ENCODE measurements at regions not wholly inside any gene's neighbourhood (a gene's known extent, or its start where the extent isn't known, plus 50 kb on each side); places are given as distances from the start of the nearest gene placed in this dataset.

DNA sequence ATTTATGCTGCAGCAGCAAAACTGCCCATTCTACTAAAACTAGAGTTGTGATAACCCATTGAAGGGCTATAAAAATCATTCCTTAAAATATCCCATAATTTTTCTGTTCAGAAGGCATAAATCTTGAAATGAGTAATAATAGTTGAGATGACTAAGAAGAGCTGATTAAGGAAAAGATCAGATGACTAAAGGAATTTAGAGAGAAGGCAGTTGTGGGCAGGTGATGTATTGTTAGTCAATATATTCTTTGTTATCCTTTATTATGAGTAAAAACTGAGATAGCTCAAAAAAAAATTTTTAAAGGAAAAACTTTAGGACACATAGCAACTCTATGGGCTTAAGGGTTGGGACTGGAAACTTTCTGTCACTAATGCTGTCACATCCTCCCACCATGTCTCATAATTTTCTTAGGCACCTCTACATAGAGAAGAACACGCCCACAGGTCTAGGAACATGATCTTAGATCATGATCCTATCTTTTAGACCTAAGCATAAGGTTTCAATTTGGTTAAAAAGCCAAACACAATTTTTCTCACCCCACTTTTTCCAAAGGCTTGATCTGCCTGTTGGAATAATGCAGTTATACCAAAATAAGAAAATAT, 597.5 kb upstream of the MEF2C start:
- H3K4me3 ChIP-seq (ENCODE audit: control insufficient read depth, low read depth, low read length), result no peak overlapping the region
- TF ChIP-seq, protein P1, sequence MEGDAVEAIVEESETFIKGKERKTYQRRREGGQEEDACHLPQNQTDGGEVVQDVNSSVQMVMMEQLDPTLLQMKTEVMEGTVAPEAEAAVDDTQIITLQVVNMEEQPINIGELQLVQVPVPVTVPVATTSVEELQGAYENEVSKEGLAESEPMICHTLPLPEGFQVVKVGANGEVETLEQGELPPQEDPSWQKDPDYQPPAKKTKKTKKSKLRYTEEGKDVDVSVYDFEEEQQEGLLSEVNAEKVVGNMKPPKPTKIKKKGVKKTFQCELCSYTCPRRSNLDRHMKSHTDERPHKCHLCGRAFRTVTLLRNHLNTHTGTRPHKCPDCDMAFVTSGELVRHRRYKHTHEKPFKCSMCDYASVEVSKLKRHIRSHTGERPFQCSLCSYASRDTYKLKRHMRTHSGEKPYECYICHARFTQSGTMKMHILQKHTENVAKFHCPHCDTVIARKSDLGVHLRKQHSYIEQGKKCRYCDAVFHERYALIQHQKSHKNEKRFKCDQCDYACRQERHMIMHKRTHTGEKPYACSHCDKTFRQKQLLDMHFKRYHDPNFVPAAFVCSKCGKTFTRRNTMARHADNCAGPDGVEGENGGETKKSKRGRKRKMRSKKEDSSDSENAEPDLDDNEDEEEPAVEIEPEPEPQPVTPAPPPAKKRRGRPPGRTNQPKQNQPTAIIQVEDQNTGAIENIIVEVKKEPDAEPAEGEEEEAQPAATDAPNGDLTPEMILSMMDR (IDR thresholded peaks at IDR 0.05; ENCODE audit: control insufficient read depth, insufficient read depth, low read depth, low read length, missing control alignments), result no peak
- no peak for DNase-seq (ENCODE audit: low read depth)

DNA sequence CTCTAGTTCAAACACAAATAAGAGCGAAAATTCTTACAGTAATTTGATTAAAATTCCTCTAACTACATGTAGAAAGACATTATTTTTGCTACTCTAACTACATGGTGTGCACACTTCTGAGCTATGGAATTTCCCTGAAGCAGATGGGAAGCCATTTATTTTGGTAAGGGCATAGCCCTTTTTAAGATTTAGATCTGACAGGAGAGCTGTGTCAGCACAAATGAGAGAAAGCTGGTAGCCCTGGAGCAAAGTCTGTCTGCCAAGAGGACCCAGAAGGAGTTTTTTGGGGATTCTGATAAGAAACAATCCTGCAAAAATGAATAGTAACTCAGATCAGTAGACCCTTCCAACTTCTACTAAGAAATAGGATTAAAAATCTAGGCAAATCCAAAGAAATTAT, 595.9 kb upstream of the MEF2C start:
- H3K4me3 ChIP-seq (ENCODE audit: control insufficient read depth, low read depth, low read length), result no peak overlapping the region
- TF ChIP-seq, protein P1 (IDR thresholded peaks at IDR 0.05; ENCODE audit: control insufficient read depth, insufficient read depth, low read depth, low read length, missing control alignments), result no peak
- no peak for DNase-seq (ENCODE audit: low read depth)

DNA sequence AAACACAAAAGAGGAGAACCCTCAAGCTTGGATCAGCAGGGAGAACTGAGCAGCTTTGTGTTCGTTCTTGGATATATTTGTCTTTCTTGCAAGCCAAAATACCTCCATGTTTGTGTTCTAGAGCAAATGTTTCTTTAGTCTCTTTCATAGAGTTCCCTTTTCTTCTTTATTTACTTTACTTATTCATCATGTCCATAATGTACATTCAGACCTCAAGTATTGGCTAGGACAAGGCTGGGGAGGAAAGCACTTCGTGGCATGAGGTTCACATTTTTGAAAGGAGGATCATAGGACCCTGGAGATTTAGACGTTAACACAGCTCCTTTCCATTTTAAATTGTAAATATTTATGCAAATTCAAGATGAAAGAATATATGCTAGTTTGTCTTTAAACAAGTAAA, 590.2 kb upstream of the MEF2C start:
- no peak for DNase-seq (ENCODE audit: low read depth)

DNA sequence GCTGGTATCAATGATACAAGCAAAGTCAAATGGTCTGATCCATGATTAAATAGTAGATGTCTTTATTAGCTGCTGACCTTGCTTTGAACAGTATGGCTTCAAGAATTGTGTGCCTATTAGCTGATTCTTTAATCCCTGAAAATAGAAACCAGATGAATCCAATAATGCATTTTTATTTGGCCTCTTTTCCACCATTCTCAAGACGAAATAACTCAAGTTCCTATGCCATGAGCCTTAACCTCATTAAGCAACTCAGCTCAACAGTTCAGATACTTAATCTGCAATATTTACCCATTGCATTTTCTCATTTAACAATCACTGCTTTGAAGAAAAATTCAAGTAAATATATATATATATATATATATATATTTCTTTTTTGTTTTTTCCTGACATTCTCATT, 588.6 kb upstream of the MEF2C start:
- no peak for DNase-seq (ENCODE audit: low read depth)
- TF ChIP-seq, protein P1 (IDR thresholded peaks at IDR 0.05; ENCODE audit: control insufficient read depth, insufficient read depth, low read depth, low read length, missing control alignments), result no peak
- H3K4me3 ChIP-seq (ENCODE audit: control insufficient read depth, low read depth, low read length), result no peak overlapping the region

More for the DNA sequence above, 590.2 kb upstream of the MEF2C start:
- no peak overlapping the region for H3K4me3 ChIP-seq (ENCODE audit: control insufficient read depth, low read depth, low read length)
- TF ChIP-seq, protein P1 (IDR thresholded peaks at IDR 0.05; ENCODE audit: control insufficient read depth, insufficient read depth, low read depth, low read length, missing control alignments), result no peak

DNA sequence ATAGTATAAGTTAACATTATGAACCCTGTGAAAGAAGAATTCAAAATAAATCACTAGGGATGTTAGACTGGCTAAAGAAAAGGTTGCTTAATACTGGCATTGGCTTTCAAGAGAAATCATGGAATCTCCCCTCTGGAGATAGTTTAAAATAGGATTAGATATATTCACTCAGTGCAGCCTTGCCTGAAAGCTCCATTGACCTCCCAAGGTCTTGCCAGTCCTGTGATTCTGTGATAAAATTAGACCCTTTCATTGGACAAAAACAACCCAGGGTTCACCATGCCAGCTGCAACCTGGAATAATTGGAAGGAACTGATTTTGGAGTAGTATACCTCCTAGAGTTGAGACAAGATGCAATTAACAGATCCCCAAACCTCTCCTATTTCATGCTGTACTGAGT, 588.1 kb upstream of the MEF2C start:
- TF ChIP-seq, protein P1 (IDR thresholded peaks at IDR 0.05; ENCODE audit: control insufficient read depth, insufficient read depth, low read depth, low read length, missing control alignments), result no peak
- H3K4me3 ChIP-seq (ENCODE audit: control insufficient read depth, low read depth, low read length), result no peak overlapping the region
- DNase-seq (ENCODE audit: low read depth), result no peak

DNA sequence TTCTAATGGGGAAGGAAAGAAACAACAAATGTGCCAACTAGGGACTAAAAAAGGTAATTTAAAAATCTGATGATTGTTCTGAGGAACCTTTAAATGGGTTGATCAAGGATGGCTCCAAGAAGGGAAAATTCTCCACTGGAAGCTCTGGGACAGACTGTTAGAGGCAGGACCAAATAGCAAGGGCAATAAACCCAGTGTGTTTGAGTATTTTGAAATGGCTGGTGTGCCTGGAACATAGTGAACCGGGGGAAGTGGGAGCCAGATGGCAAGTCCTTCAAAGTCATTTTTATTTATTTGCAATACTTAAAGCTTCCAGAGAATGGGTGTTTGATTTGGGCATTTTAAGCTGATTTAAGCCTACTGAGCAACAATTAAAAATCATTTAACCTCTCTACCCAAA, 587.7 kb upstream of the MEF2C start:
- DNase-seq (ENCODE audit: low read depth), result no peak
- TF ChIP-seq, protein P1 (IDR thresholded peaks at IDR 0.05; ENCODE audit: control insufficient read depth, insufficient read depth, low read depth, low read length, missing control alignments), result no peak
- no peak overlapping the region for H3K4me3 ChIP-seq (ENCODE audit: control insufficient read depth, low read depth, low read length)

DNA sequence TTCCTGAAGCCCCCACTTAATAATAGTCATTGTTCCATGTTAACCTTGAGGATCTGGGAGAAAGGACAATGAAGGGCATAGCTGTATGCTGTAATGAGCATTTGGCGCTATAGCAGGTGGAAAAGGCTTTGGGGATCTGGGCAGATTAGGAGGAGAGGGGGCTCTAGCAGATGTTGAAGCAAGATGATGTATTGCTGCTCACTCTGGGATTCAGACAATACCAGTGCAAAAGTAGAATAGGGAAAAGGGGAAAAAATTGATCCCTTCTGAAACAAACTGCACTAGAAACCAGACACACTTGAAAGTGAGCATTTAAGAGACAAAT, 575.3 kb upstream of the MEF2C start:
- DNase-seq (ENCODE audit: low read depth), result no peak

More for the DNA sequence above, 575.3 kb upstream of the MEF2C start:
- TF ChIP-seq, protein P1 (IDR thresholded peaks at IDR 0.05; ENCODE audit: control insufficient read depth, insufficient read depth, low read depth, low read length, missing control alignments), result no peak
- H3K4me3 ChIP-seq (ENCODE audit: control insufficient read depth, low read depth, low read length), result no peak overlapping the region

Data from AG09309 (cell line).